Effector memory CD8-positive, alpha-beta T cell (primary cell): ENCODE measurements at regions not wholly inside any gene's neighbourhood (a gene's known extent, or its start where the extent isn't known, plus 50 kb on each side); places are given as distances from the start of the nearest gene placed in this dataset.
"Not testable (repeated sequence)": the region's sequence is repeated elsewhere in the genome, so short reads cannot be mapped to it uniquely, and the experiment has no call there.

Source experiments
- ATAC-seq: fragments of 150-1000 bp; cut with Tn5 transposase; replicated peaks from 2 replicates; pipeline ENCODE4 v1.10.0; 2021; ENCODE audit warnings: mild to moderate bottlenecking, moderate library complexity
- DNase-seq, 3 experiments: peaks; one replicate each; pipeline ENCODE4 v3.0.0; 2021
- H3K27ac Mint-ChIP-seq, 2 donors: one replicate each; pipeline ENCODE4 v1.8.0; 2022; ENCODE audit warnings: mild to moderate bottlenecking in 2 of 2, mixed read lengths in 2 of 2, moderate library complexity in 2 of 2
- H3K27me3 Mint-ChIP-seq, 2 donors: one replicate each; pipeline ENCODE4 v1.8.0; 2022; ENCODE audit warnings: mixed read lengths in 2 of 2
- H3K36me3 Mint-ChIP-seq: one replicate; pipeline ENCODE4 v1.8.0; 2022; ENCODE audit warnings: mild to moderate bottlenecking, moderate library complexity, mixed read lengths; ENCODE audit not compliant: insufficient read depth
- H3K4me1 Mint-ChIP-seq, 2 donors: one replicate each; pipeline ENCODE4 v1.8.0; 2022; ENCODE audit warnings: low read depth in 2 of 2, mixed read lengths in 2 of 2
- H3K4me3 Mint-ChIP-seq, 2 donors: one replicate each; pipeline ENCODE4 v1.8.0; 2022; ENCODE audit warnings: mild to moderate bottlenecking in 2 of 2, mixed read lengths in 2 of 2, moderate library complexity in 2 of 2
- H3K9me3 Mint-ChIP-seq, 2 donors: one replicate each; pipeline ENCODE4 v1.8.0; 2022; ENCODE audit warnings: mixed read lengths in 2 of 2

GRCh38 chr15:30688684-30689083 is 62.8 kb downstream of the ARHGAP11B start:
- not testable (repeated sequence) for H3K36me3 Mint-ChIP-seq, H3K9me3 Mint-ChIP-seq, ATAC-seq, H3K27ac Mint-ChIP-seq, H3K4me3 Mint-ChIP-seq, H3K4me1 Mint-ChIP-seq, H3K27me3 Mint-ChIP-seq, DNase-seq

GRCh38 chr15:30690153-30690552 is 64.2 kb downstream of the ARHGAP11B start:
- H3K9me3 Mint-ChIP-seq, DNase-seq, H3K4me3 Mint-ChIP-seq, ATAC-seq, H3K27me3 Mint-ChIP-seq, H3K27ac Mint-ChIP-seq, H3K36me3 Mint-ChIP-seq, H3K4me1 Mint-ChIP-seq: not testable (repeated sequence)

- H3K4me1 Mint-ChIP-seq, DNase-seq, H3K9me3 Mint-ChIP-seq, H3K27me3 Mint-ChIP-seq, H3K27ac Mint-ChIP-seq, H3K36me3 Mint-ChIP-seq, H3K4me3 Mint-ChIP-seq, ATAC-seq: not testable (repeated sequence)
These were observed 69.9 kb downstream of the ARHGAP11B start for GRCh38 chr15:30695811-30696210.

GRCh38 chr15:30696439-30697314 is 70.7 kb downstream of the ARHGAP11B start:
- H3K27ac Mint-ChIP-seq = peak overlapping the region; percentile 57 to 77
- H3K4me1 Mint-ChIP-seq, H3K9me3 Mint-ChIP-seq, DNase-seq, H3K4me3 Mint-ChIP-seq, H3K36me3 Mint-ChIP-seq, H3K27me3 Mint-ChIP-seq: not testable (repeated sequence)
- peak; percentile 70 for ATAC-seq

- not testable (repeated sequence) for H3K27me3 Mint-ChIP-seq, DNase-seq, H3K4me3 Mint-ChIP-seq, H3K36me3 Mint-ChIP-seq, H3K9me3 Mint-ChIP-seq, H3K27ac Mint-ChIP-seq, H3K4me1 Mint-ChIP-seq
- ATAC-seq = peak; percentile 92
These were observed 71.4 kb downstream of the ARHGAP11B start for GRCh38 chr15:30697315-30697685.

- not testable (repeated sequence) for H3K4me3 Mint-ChIP-seq, ATAC-seq, H3K4me1 Mint-ChIP-seq, H3K27ac Mint-ChIP-seq, H3K36me3 Mint-ChIP-seq, H3K9me3 Mint-ChIP-seq, DNase-seq, H3K27me3 Mint-ChIP-seq
These were observed 74.2 kb downstream of the ARHGAP11B start for GRCh38 chr15:30700006-30700597.

GRCh38 chr15:30707976-30708685 is 82.2 kb downstream of the ARHGAP11B start:
- not testable (repeated sequence) for H3K4me1 Mint-ChIP-seq, H3K9me3 Mint-ChIP-seq, H3K27me3 Mint-ChIP-seq, H3K4me3 Mint-ChIP-seq, H3K27ac Mint-ChIP-seq, DNase-seq, ATAC-seq, H3K36me3 Mint-ChIP-seq

- not testable (repeated sequence) for H3K9me3 Mint-ChIP-seq, ATAC-seq, H3K27me3 Mint-ChIP-seq, H3K4me1 Mint-ChIP-seq, H3K4me3 Mint-ChIP-seq, H3K36me3 Mint-ChIP-seq, H3K27ac Mint-ChIP-seq, DNase-seq
These were observed 82.9 kb downstream of the ARHGAP11B start for GRCh38 chr15:30708809-30709208.

- H3K36me3 Mint-ChIP-seq, DNase-seq, H3K27me3 Mint-ChIP-seq, H3K4me1 Mint-ChIP-seq, H3K9me3 Mint-ChIP-seq, H3K4me3 Mint-ChIP-seq, H3K27ac Mint-ChIP-seq, ATAC-seq: not testable (repeated sequence)
These were observed 92.2 kb downstream of the ARHGAP11B start for GRCh38 chr15:30718038-30718643.

GRCh38 chr15:30719363-30719762 is 93.4 kb downstream of the ARHGAP11B start:
- not testable (repeated sequence) for H3K4me1 Mint-ChIP-seq, H3K4me3 Mint-ChIP-seq, H3K27ac Mint-ChIP-seq, H3K27me3 Mint-ChIP-seq, ATAC-seq, H3K9me3 Mint-ChIP-seq, H3K36me3 Mint-ChIP-seq, DNase-seq

- H3K27ac Mint-ChIP-seq, H3K36me3 Mint-ChIP-seq, H3K4me3 Mint-ChIP-seq, H3K9me3 Mint-ChIP-seq, H3K27me3 Mint-ChIP-seq, DNase-seq, ATAC-seq, H3K4me1 Mint-ChIP-seq: not testable (repeated sequence)
These were observed 94.9 kb downstream of the ARHGAP11B start for GRCh38 chr15:30720825-30721224.

- not testable (repeated sequence) for H3K27me3 Mint-ChIP-seq, DNase-seq, H3K36me3 Mint-ChIP-seq, ATAC-seq, H3K9me3 Mint-ChIP-seq, H3K4me3 Mint-ChIP-seq, H3K4me1 Mint-ChIP-seq, H3K27ac Mint-ChIP-seq
These were observed 95.6 kb downstream of the ARHGAP11B start for GRCh38 chr15:30721529-30721928.

- not testable (repeated sequence) for DNase-seq, H3K36me3 Mint-ChIP-seq, H3K9me3 Mint-ChIP-seq, H3K4me3 Mint-ChIP-seq, H3K4me1 Mint-ChIP-seq, ATAC-seq, H3K27me3 Mint-ChIP-seq
- peak overlapping the region in 1 of 2 donors; percentile 51 for H3K27ac Mint-ChIP-seq
These were observed 97.7 kb downstream of the ARHGAP11B start for GRCh38 chr15:30723540-30724175.
